ENCODE measurements at regions not wholly inside any gene's neighbourhood (a gene's known extent, or its start where the extent isn't known, plus 50 kb on each side); places are given as distances from the start of the nearest gene placed in this dataset.

DNA sequence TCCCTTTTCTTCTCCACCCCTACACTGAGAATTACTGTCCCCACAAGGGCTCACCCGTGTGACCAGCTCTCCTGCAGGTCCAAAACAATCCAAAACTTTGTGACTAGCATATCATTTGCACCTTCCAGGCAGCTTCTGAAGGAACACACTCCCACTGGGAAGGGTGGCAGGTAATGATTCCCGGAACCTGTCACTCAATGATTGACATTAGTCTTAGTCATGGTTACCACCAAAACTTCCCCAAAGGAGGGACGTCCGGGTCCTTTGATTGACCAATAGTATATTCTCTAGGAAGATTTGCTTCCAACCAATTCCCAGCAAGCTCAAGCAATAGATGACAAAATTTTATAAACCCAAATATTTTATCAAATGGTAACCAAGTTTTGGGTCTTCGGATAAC lies 127.7 kb upstream of the MYLIP start:
- ChIA-PET POLR2A (interaction anchor here (1.1 kb wide), 2 partner anchors 13 to 128 kb away, joined by 3 to 4 read pairs; partner anchors contain the start of gene MYLIP), CTCF (interaction anchor here (1.0 kb wide), 1 partner anchor 35 kb away, joined by 3 read pairs; no protein-coding TSS in a partner anchor)
- H3K9me3 ChIP-seq (ENCODE audit: control insufficient read depth, insufficient read depth, low read depth, low read length): no peaks in the 10 kb centered on the region
- TF ChIP-seq ZBTB1 (tag by site-specific recombination; IDR thresholded peaks at IDR 0.05): no peak
- TF ChIP-seq BCL11B (tag by site-specific recombination; IDR thresholded peaks at IDR 0.05; ENCODE audit: low read depth): no peak
- TF ChIP-seq, protein P1, sequence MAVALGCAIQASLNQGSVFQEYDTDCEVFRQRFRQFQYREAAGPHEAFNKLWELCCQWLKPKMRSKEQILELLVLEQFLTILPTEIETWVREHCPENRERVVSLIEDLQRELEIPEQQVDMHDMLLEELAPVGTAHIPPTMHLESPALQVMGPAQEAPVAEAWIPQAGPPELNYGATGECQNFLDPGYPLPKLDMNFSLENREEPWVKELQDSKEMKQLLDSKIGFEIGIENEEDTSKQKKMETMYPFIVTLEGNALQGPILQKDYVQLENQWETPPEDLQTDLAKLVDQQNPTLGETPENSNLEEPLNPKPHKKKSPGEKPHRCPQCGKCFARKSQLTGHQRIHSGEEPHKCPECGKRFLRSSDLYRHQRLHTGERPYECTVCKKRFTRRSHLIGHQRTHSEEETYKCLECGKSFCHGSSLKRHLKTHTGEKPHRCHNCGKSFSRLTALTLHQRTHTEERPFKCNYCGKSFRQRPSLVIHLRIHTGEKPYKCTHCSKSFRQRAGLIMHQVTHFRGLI (tag by site-specific recombination; IDR thresholded peaks at IDR 0.05): no peak
- no peak for TF ChIP-seq ZNF121 (tag by site-specific recombination; IDR thresholded peaks at IDR 0.05)
- no peak for TF ChIP-seq ZNF433 (tag by site-specific recombination; IDR thresholded peaks at IDR 0.05; ENCODE audit: low read depth)
- TF ChIP-seq SETDB1 (IDR thresholded peaks at IDR 0.05; ENCODE audit: insufficient read length, low read length): no peak
- TF ChIP-seq, protein P2, sequence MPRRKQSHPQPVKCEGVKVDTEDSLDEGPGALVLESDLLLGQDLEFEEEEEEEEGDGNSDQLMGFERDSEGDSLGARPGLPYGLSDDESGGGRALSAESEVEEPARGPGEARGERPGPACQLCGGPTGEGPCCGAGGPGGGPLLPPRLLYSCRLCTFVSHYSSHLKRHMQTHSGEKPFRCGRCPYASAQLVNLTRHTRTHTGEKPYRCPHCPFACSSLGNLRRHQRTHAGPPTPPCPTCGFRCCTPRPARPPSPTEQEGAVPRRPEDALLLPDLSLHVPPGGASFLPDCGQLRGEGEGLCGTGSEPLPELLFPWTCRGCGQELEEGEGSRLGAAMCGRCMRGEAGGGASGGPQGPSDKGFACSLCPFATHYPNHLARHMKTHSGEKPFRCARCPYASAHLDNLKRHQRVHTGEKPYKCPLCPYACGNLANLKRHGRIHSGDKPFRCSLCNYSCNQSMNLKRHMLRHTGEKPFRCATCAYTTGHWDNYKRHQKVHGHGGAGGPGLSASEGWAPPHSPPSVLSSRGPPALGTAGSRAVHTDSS (tag by site-specific recombination; IDR thresholded peaks at IDR 0.05): no peak
- no peak for TF ChIP-seq HOXA7 (CRISPR knock-in tag; IDR thresholded peaks at IDR 0.05; ENCODE audit: borderline replicate concordance)
- TF ChIP-seq TRIM28 (IDR thresholded peaks at IDR 0.05; ENCODE audit: borderline replicate concordance, low read length): no peak
- TF ChIP-seq ZNF2 (tag by site-specific recombination; IDR thresholded peaks at IDR 0.05): no peak
- TF ChIP-seq ZNF266 (tag by site-specific recombination; IDR thresholded peaks at IDR 0.05; ENCODE audit: low read depth): no peak
- no peak for TF ChIP-seq ZNF670 (tag by site-specific recombination; IDR thresholded peaks at IDR 0.05; ENCODE audit: low read depth)
- TF ChIP-seq ZNF791 (tag by site-specific recombination; IDR thresholded peaks at IDR 0.05): no peak
- TF ChIP-seq GLI2 (tag by site-specific recombination; IDR thresholded peaks at IDR 0.05; ENCODE audit: borderline replicate concordance, low read depth): no peak
- no peak for TF ChIP-seq ZNF114 (tag by site-specific recombination; IDR thresholded peaks at IDR 0.05)
- no peak for TF ChIP-seq ZNF404 (tag by site-specific recombination; IDR thresholded peaks at IDR 0.05)
- TF ChIP-seq, protein P3, sequence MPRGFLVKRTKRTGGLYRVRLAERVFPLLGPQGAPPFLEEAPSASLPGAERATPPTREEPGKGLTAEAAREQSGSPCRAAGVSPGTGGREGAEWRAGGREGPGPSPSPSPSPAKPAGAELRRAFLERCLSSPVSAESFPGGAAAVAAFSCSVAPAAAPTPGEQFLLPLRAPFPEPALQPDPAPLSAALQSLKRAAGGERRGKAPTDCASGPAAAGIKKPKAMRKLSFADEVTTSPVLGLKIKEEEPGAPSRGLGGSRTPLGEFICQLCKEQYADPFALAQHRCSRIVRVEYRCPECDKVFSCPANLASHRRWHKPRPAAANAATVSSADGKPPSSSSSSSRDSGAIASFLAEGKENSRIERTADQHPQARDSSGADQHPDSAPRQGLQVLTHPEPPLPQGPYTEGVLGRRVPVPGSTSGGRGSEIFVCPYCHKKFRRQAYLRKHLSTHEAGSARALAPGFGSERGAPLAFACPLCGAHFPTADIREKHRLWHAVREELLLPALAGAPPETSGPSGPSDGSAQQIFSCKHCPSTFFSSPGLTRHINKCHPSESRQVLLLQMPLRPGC (tag by site-specific recombination; IDR thresholded peaks at IDR 0.05): no peak
- no peak for TF ChIP-seq ZNF837 (tag by site-specific recombination; IDR thresholded peaks at IDR 0.05)
- no peak for TF ChIP-seq ZNF701 (tag by site-specific recombination; IDR thresholded peaks at IDR 0.05)
- TF ChIP-seq, protein P4, sequence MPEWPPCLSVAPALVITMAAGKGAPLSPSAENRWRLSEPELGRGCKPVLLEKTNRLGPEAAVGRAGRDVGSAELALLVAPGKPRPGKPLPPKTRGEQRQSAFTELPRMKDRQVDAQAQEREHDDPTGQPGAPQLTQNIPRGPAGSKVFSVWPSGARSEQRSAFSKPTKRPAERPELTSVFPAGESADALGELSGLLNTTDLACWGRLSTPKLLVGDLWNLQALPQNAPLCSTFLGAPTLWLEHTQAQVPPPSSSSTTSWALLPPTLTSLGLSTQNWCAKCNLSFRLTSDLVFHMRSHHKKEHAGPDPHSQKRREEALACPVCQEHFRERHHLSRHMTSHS (tag by site-specific recombination; IDR thresholded peaks at IDR 0.05): no peak
- H3K4me3 ChIP-seq (ENCODE audit: low read depth, low read length): no peak overlapping the region
- H3K4me1 ChIP-seq (ENCODE audit: control insufficient read depth, insufficient read depth, low read length): no peaks in the 10 kb centered on the region
- H3K27ac ChIP-seq (ENCODE audit: extremely low read depth, low read depth, low read length): no peak overlapping the region
- no peaks in the 10 kb centered on the region for H3K36me3 ChIP-seq (ENCODE audit: control insufficient read depth in 2 of 2, insufficient read depth in 1 of 2, low read length in 2 of 2)

DNA sequence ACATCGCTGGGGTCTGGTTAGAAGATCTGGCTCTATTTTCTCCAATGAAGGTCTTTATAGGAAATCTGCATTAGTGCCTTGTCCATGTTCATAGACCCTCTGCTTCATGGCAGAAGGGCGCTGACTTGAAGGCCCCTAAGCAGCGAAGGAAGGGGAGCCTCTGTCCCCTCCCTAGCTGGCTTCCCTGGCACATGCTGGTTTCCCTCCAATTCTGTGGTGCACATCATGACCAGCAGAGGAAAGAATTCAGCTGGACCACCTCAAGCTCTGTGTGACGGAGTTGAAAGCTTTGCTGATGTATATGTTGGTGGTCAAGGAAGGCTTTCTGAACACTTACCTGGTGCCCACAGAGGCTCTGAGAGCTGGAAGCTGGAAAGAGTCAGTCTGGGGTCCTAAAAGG lies 129.7 kb upstream of the MYLIP start:
- Histone ChIP-seq H3K9me3 (ENCODE audit: control insufficient read depth, insufficient read depth, low read depth, low read length) (no peaks in the 10 kb centered on the region), H3K4me3 (ENCODE audit: low read depth, low read length) (no peak overlapping the region), H3K27ac (ENCODE audit: extremely low read depth, low read depth, low read length) (no peak overlapping the region), H3K4me1 (ENCODE audit: control insufficient read depth, insufficient read depth, low read length) (no peaks in the 10 kb centered on the region), H3K36me3 (ENCODE audit: control insufficient read depth in 2 of 2, insufficient read depth in 1 of 2, low read length in 2 of 2) (no peaks in the 10 kb centered on the region)
- ChIA-PET CTCF (no interaction called here), POLR2A (no interaction called here)
- TF ChIP-seq ZNF155 (tag by site-specific recombination; IDR thresholded peaks at IDR 0.05): no peak
- TF ChIP-seq ZNF112 (tag by site-specific recombination; IDR thresholded peaks at IDR 0.05): no peak
- TF ChIP-seq RBAK (tag by site-specific recombination; IDR thresholded peaks at IDR 0.05): no peak
- TF ChIP-seq SCRT1 (tag by site-specific recombination; IDR thresholded peaks at IDR 0.05; ENCODE audit: borderline replicate concordance): no peak
- TF ChIP-seq ZNF292 (tag by site-specific recombination; IDR thresholded peaks at IDR 0.05; ENCODE audit: borderline replicate concordance, low read depth): no peak
- TF ChIP-seq, protein P5, sequence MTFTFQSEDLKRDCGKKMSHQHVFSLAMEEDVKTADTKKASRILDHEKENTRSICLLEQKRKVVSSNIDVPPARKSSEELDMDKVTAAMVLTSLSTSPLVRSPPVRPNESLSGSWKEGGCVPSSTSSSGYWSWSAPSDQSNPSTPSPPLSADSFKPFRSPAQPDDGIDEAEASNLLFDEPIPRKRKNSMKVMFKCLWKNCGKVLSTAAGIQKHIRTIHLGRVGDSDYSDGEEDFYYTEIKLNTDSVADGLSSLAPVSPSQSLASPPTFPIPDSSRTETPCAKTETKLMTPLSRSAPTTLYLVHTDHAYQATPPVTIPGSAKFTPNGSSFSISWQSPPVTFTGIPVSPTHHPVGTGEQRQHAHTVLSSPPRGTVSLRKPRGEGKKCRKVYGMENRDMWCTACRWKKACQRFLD (tag by site-specific recombination; IDR thresholded peaks at IDR 0.05): no peak
- TF ChIP-seq SCRT2 (tag by site-specific recombination; IDR thresholded peaks at IDR 0.05): no peak
- no peak for TF ChIP-seq ZBTB21 (tag by site-specific recombination; IDR thresholded peaks at IDR 0.05)
- TF ChIP-seq ZXDB (tag by site-specific recombination; IDR thresholded peaks at IDR 0.05): no peak
